SK-N-SH (cell line): ENCODE measurements at regions not wholly inside any gene's neighbourhood (a gene's known extent, or its start where the extent isn't known, plus 50 kb on each side); places are given as distances from the start of the nearest gene placed in this dataset.

ENCODE experiments used
- CTCF ChIP-seq: fragments of 200-600 bp; sonication (generic); IDR thresholded peaks from 2 replicates; pipeline ENCODE4 v1.6.1; 2017; ENCODE audit warnings: antibody characterized with exemption, mild to moderate bottlenecking, moderate library complexity
- EP300 ChIP-seq, 2 experiments: IDR thresholded peaks; 2 replicates each; pipeline versions ENCODE4 v1.4.0 to v1.6.1; 2012; ENCODE audit warnings: borderline replicate concordance in 1 of 2, low read depth in 1 of 2, low read length in 1 of 2
- EZH2phosphoT487 ChIP-seq: fragments of 200-600 bp; sonication (generic); IDR thresholded peaks from 2 replicates; pipeline ENCODE4 v1.6.1; 2017; ENCODE audit warnings: low read depth, mixed run types, mild to moderate bottlenecking, antibody characterized with exemption, moderate library complexity, borderline replicate concordance
- FOXM1 ChIP-seq: IDR thresholded peaks from 2 replicates; pipeline ENCODE4 v1.4.0; 2012; ENCODE audit warnings: low read depth, mild to moderate bottlenecking
- MAX ChIP-seq: IDR thresholded peaks from 2 replicates; pipeline ENCODE4 v1.4.0; 2012; ENCODE audit warnings: low read depth
- MEF2A ChIP-seq: IDR thresholded peaks from 2 replicates; pipeline ENCODE4 v1.4.0; 2012; ENCODE audit warnings: low read depth, borderline replicate concordance
- MXI1 ChIP-seq: IDR thresholded peaks from 2 replicates; pipeline ENCODE4 v1.6.1; 2012; ENCODE audit warnings: mild to moderate bottlenecking, low read depth, low read length, improper control_type of control experiment
- POLR2AphosphoS5 ChIP-seq: IDR thresholded peaks from 2 replicates; pipeline ENCODE4 v1.6.1; 2012; ENCODE audit warnings: low read depth, low read length
- REST ChIP-seq: IDR thresholded peaks from 2 replicates; pipeline ENCODE4 v1.6.1; 2012; ENCODE audit warnings: mild to moderate bottlenecking, low read depth, low read length, moderate library complexity
- RFX5 ChIP-seq: IDR thresholded peaks from 2 replicates; pipeline ENCODE4 v1.6.1; 2012; ENCODE audit warnings: mild to moderate bottlenecking, improper control_type of control experiment, low read length
- TAF1 ChIP-seq: IDR thresholded peaks from 2 replicates; pipeline ENCODE4 v1.6.1; 2012; ENCODE audit warnings: low read depth, mild to moderate bottlenecking, low read length, moderate library complexity, borderline replicate concordance
- TCF12 ChIP-seq: IDR thresholded peaks from 2 replicates; pipeline ENCODE4 v1.4.0; 2012
- TEAD4 ChIP-seq: IDR thresholded peaks from 2 replicates; pipeline ENCODE4 v1.4.0; 2012; ENCODE audit warnings: mild to moderate bottlenecking, borderline replicate concordance; ENCODE audit not compliant: insufficient read depth
- USF1 ChIP-seq: IDR thresholded peaks from 2 replicates; pipeline ENCODE4 v1.4.0; 2012; ENCODE audit warnings: low read depth, borderline replicate concordance

- no peak for TF ChIP-seq TCF12
- TF ChIP-seq CTCF = no peak
- no peak for TF ChIP-seq MXI1
- TF ChIP-seq USF1 = no peak
- no peak for TF ChIP-seq MAX
- no peak for TF ChIP-seq TAF1
- no peak for TF ChIP-seq POLR2AphosphoS5
- TF ChIP-seq EZH2phosphoT487 = no peak
- TF ChIP-seq RFX5 = no peak
- no peak for TF ChIP-seq MEF2A
- no peak for TF ChIP-seq TEAD4
- TF ChIP-seq FOXM1 = no peak
- TF ChIP-seq EP300 (IDR thresholded peaks at IDR 0.05; ENCODE audit: borderline replicate concordance in 1 of 2, low read depth in 1 of 2, low read length in 1 of 2) = no peak
- TF ChIP-seq REST = no peak
Measured at GRCh38 chr9:82449986-82450385, 461.4 kb downstream of the SPATA31D1 start.
